ENCODE measurements at regions not wholly inside any gene's neighbourhood (a gene's known extent, or its start where the extent isn't known, plus 50 kb on each side); places are given as distances from the start of the nearest gene placed in this dataset.

DNA sequence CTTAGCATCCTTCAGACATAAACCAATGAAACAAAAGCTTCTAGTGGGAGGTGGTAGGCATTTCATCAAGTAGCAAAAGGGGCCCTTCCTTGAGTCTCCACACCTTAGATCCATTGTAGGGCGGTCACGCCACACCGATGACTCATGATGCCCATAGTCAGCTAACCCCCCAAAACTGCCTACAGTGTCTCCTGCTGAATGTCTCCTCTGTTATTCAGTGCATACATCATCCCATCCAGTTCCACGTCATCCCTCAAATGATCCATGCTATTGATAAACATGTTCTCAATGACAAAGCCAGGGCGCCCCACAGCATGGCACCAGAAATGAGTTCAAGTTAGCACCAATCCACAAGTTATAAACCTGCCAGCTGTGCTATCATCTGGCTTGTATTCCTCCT lies 57.4 kb upstream of the ACKR3 start:
- TF ChIP-seq, protein P1, sequence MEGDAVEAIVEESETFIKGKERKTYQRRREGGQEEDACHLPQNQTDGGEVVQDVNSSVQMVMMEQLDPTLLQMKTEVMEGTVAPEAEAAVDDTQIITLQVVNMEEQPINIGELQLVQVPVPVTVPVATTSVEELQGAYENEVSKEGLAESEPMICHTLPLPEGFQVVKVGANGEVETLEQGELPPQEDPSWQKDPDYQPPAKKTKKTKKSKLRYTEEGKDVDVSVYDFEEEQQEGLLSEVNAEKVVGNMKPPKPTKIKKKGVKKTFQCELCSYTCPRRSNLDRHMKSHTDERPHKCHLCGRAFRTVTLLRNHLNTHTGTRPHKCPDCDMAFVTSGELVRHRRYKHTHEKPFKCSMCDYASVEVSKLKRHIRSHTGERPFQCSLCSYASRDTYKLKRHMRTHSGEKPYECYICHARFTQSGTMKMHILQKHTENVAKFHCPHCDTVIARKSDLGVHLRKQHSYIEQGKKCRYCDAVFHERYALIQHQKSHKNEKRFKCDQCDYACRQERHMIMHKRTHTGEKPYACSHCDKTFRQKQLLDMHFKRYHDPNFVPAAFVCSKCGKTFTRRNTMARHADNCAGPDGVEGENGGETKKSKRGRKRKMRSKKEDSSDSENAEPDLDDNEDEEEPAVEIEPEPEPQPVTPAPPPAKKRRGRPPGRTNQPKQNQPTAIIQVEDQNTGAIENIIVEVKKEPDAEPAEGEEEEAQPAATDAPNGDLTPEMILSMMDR (IDR thresholded peaks at IDR 0.05): no peak
- TF ChIP-seq POLR2A (IDR thresholded peaks at IDR 0.05): no peak
